ENCODE measurements at regions not wholly inside any gene's neighbourhood (a gene's known extent, or its start where the extent isn't known, plus 50 kb on each side); places are given as distances from the start of the nearest gene placed in this dataset.

DNA sequence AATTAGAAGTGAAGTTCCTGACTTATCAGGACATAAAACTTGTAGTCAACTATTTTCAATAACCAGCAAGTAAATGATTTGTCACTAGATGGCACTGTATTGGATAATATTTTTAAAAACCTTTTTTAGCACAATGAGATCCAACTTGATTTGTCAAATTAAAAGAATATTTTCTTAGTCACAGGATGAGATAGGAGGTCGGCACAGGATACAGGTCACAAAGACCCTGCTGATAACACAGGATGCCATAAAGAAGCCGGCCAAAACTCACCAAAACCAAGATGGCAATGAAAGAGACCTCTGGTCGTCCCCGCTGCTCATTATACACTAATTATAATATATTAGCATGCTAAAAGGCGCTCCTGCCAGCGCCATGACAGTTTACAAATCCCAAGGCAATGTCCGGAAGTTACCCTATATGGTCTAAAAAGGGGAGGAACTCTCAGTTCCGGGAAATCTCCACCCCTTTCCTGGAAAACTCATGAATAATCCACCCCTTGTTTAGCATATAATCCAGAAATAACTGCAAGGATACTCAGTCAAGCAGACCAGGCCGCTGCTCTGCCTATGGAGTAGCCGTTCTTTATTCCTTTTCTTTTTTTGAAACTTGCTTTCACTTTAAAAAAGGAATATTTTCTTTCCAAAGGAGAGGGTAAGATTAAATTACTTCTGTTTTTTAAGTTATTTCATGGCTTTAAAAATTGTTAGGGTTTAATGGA is 255.7 kb upstream of the MKLN1 start:
- TF ChIP-seq, protein P1, sequence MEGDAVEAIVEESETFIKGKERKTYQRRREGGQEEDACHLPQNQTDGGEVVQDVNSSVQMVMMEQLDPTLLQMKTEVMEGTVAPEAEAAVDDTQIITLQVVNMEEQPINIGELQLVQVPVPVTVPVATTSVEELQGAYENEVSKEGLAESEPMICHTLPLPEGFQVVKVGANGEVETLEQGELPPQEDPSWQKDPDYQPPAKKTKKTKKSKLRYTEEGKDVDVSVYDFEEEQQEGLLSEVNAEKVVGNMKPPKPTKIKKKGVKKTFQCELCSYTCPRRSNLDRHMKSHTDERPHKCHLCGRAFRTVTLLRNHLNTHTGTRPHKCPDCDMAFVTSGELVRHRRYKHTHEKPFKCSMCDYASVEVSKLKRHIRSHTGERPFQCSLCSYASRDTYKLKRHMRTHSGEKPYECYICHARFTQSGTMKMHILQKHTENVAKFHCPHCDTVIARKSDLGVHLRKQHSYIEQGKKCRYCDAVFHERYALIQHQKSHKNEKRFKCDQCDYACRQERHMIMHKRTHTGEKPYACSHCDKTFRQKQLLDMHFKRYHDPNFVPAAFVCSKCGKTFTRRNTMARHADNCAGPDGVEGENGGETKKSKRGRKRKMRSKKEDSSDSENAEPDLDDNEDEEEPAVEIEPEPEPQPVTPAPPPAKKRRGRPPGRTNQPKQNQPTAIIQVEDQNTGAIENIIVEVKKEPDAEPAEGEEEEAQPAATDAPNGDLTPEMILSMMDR (IDR thresholded peaks at IDR 0.05) = peak; percentile 75
- peak overlapping the region; percentile 81 for H3K27ac Mint-ChIP-seq
- DNase-seq = peak; percentile 40

DNA sequence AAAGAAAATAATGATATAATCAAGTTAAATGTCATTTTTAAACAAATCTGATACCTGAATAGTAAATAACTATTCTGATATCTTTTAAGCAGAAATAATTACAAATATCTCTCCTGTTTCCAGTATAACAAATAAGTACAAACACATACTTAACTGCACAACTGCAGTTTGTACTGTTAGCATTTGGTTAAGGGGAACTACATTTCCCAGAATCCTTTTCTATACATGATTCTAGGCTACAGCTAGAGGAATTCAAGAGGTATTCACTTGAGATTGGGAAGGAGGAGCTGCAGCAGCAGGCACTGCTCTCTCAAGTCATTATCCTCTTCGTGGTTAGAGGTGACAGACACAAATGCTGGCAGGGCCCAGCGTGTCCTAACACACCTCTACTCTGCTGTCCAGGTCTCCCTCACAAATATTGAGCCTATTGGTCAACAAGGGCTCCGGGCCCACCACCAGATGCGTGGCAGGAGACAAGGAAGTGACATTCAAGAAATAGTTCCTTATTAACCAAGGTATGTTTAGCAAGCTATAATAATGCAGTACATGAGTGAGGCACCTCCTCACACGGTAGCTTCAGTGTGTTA is 255.1 kb upstream of the MKLN1 start:
- no peaks in the 10 kb centered on the region for H3K9me3 Mint-ChIP-seq
- H3K4me1 Mint-ChIP-seq (ENCODE audit: low read depth) = peaks cover 49% of the 10 kb centered on the region
- H3K27me3 Mint-ChIP-seq (ENCODE audit: insufficient read depth) = peaks cover 3% of the 10 kb centered on the region; the same call in 1 of the 2 replicates
- no peak for DNase-seq
- H3K27ac Mint-ChIP-seq = peak overlapping the region; percentile 40; the same call in 1 of the 2 replicates
- H3K36me3 Mint-ChIP-seq (ENCODE audit: low read depth) = peaks cover 34% of the 10 kb centered on the region
- H3K4me3 Mint-ChIP-seq = peak overlapping the region; percentile 65; the same call in 1 of the 2 replicates
- TF ChIP-seq, protein P1 (IDR thresholded peaks at IDR 0.05) = no peak

More for the DNA sequence above, 255.7 kb upstream of the MKLN1 start:
- H3K36me3 Mint-ChIP-seq (ENCODE audit: low read depth) = peaks cover 39% of the 10 kb centered on the region
- no peaks in the 10 kb centered on the region for H3K9me3 Mint-ChIP-seq
- peaks cover 55% of the 10 kb centered on the region for H3K4me1 Mint-ChIP-seq (ENCODE audit: low read depth)
- H3K27me3 Mint-ChIP-seq (ENCODE audit: insufficient read depth) = peaks cover 3% of the 10 kb centered on the region; the same call in 1 of the 2 replicates
- peak overlapping the region; percentile 65 for H3K4me3 Mint-ChIP-seq

GRCh38 chr7:131074043-131074442 is 253.6 kb upstream of the MKLN1 start:
- Mint-ChIP-seq H3K9me3 (no peaks in the 10 kb centered on the region), H3K36me3 (ENCODE audit: low read depth) (peaks cover 33% of the 10 kb centered on the region), H3K4me1 (ENCODE audit: low read depth) (peaks cover 34% of the 10 kb centered on the region), H3K27me3 (ENCODE audit: insufficient read depth) (no peaks in the 10 kb centered on the region; the same call in 1 of the 2 replicates), H3K4me3 (no peak overlapping the region), H3K27ac (no peak overlapping the region)
- TF ChIP-seq, protein P1 (IDR thresholded peaks at IDR 0.05) = no peak
- DNase-seq = no peak

- DNase-seq = no peak
- H3K4me1 Mint-ChIP-seq (ENCODE audit: low read depth) = peaks cover 29% of the 10 kb centered on the region
- H3K27ac Mint-ChIP-seq = no peak overlapping the region
- H3K9me3 Mint-ChIP-seq = no peaks in the 10 kb centered on the region
- H3K27me3 Mint-ChIP-seq (ENCODE audit: insufficient read depth) = no peaks in the 10 kb centered on the region; the same call in 1 of the 2 replicates
- TF ChIP-seq, protein P1 (IDR thresholded peaks at IDR 0.05) = no peak
- no peak overlapping the region for H3K4me3 Mint-ChIP-seq
- H3K36me3 Mint-ChIP-seq (ENCODE audit: low read depth) = peaks cover 33% of the 10 kb centered on the region
Observed at GRCh38 chr7:131074585-131074984, 253.1 kb upstream of the MKLN1 start.

DNA sequence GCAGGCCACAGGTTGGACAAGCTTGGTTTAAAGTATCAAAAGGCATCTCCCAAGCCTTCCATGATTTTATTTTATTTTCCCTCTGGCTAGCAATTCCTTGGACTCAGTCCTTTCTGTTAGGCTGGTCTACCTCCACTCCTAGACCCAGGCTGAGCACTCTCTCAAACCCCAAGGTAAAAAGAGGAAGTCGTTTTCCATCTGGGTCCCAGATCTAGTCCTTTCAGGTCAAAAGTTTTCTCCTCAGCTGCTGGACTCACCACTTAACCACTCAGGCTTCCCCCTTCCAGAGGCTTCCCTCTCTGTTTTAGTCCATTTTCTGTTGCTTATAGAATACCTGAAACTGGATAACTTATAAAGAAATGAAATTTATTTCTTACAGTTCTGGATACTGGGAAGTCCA is 252.3 kb upstream of the MKLN1 start:
- H3K9me3 Mint-ChIP-seq = no peaks in the 10 kb centered on the region
- no peak for DNase-seq
- H3K27me3 Mint-ChIP-seq (ENCODE audit: insufficient read depth) = no peaks in the 10 kb centered on the region; the same call in 1 of the 2 replicates
- peak overlapping the region; percentile 90 for H3K27ac Mint-ChIP-seq
- peaks cover 25% of the 10 kb centered on the region for H3K4me1 Mint-ChIP-seq (ENCODE audit: low read depth)
- H3K36me3 Mint-ChIP-seq (ENCODE audit: low read depth) = peaks cover 33% of the 10 kb centered on the region
- TF ChIP-seq, protein P1 (IDR thresholded peaks at IDR 0.05) = no peak
- 0 out of 2 replicates have a peak overlapping the region, but pooled peaks have one; percentile 79 for H3K4me3 Mint-ChIP-seq
